Neuronal stem cell (in vitro differentiated cells): ENCODE measurements at regions not wholly inside any gene's neighbourhood (a gene's known extent, or its start where the extent isn't known, plus 50 kb on each side); places are given as distances from the start of the nearest gene placed in this dataset.

Experiments used
- DNase-seq: peaks from one replicate; pipeline ENCODE4 v3.0.0-alpha.2; 2013; ENCODE audit warnings: low spot score
- H2AFZ ChIP-seq: one replicate; pipeline ENCODE4 v1.6.1; 2013; ENCODE audit warnings: mild to moderate bottlenecking, low read length, inconsistent platforms
- H2AK5ac ChIP-seq: 2 replicates; pipeline ENCODE4 v1.6.1; 2013; ENCODE audit warnings: low read depth, mild to moderate bottlenecking, inconsistent platforms, low read length, moderate library complexity, mixed read lengths
- H2BK120ac ChIP-seq: 2 replicates; pipeline ENCODE4 v1.6.1; 2013; ENCODE audit warnings: low read depth, mild to moderate bottlenecking, inconsistent platforms, low read length, moderate library complexity, mixed read lengths
- H2BK12ac ChIP-seq: one replicate; pipeline ENCODE4 v1.6.1; 2013; ENCODE audit warnings: low read length, inconsistent platforms
- H2BK15ac ChIP-seq: 2 replicates; pipeline ENCODE4 v1.6.1; 2013; ENCODE audit warnings: mild to moderate bottlenecking, low read length, inconsistent platforms, mixed read lengths
- H2BK5ac ChIP-seq: one replicate; pipeline ENCODE4 v1.6.1; 2013; ENCODE audit warnings: inconsistent platforms, mild to moderate bottlenecking, low read length, moderate library complexity
- H3K14ac ChIP-seq: one replicate; pipeline ENCODE4 v1.6.1; 2013; ENCODE audit warnings: low read length, inconsistent platforms
- H3K18ac ChIP-seq: 2 replicates; pipeline ENCODE4 v1.6.1; 2013; ENCODE audit warnings: low read length, inconsistent platforms
- H3K23ac ChIP-seq: 2 replicates; pipeline ENCODE4 v1.6.1; 2013; ENCODE audit warnings: low read depth, mild to moderate bottlenecking, mixed read lengths, low read length, inconsistent platforms; ENCODE audit not compliant: poor library complexity
- H3K27ac ChIP-seq: replicated peaks from 3 replicates; pipeline ENCODE4 v1.5.1; 2013; ENCODE audit warnings: low read length, inconsistent platforms
- H3K27me3 ChIP-seq, 3 experiments: 2 replicates each; pipeline ENCODE4 v1.6.1; 2013; ENCODE audit warnings: low read length in 3 of 3, mild to moderate bottlenecking in 2 of 3, inconsistent platforms in 1 of 3, low read depth in 1 of 3, mixed read lengths in 1 of 3, moderate library complexity in 1 of 3; ENCODE audit not compliant: control insufficient read depth in 3 of 3, insufficient read depth in 3 of 3
- H3K36me3 ChIP-seq, 2 donors: replicated peaks in 1 of 2; 2 replicates each; pipeline ENCODE4 v1.6.1; 2013; ENCODE audit warnings: low read length in 2 of 2; ENCODE audit not compliant: control insufficient read depth in 2 of 2, insufficient read depth in 2 of 2
- H3K4ac ChIP-seq: 2 replicates; pipeline ENCODE4 v1.6.1; 2013; ENCODE audit warnings: inconsistent platforms, mild to moderate bottlenecking, low read length, moderate library complexity
- H3K4me1 ChIP-seq, 2 donors: 1 replicate in 1 of 2; 2 replicates in 1 of 2; pipeline ENCODE4 v1.6.1; 2013; ENCODE audit warnings: low read length in 2 of 2, low read depth in 1 of 2; ENCODE audit not compliant: control insufficient read depth in 2 of 2, insufficient read depth in 1 of 2
- H3K4me2 ChIP-seq: one replicate; pipeline ENCODE4 v1.6.1; 2013; ENCODE audit warnings: mild to moderate bottlenecking, low read length, inconsistent platforms; ENCODE audit not compliant: insufficient read depth, poor library complexity, severe bottlenecking
- H3K4me3 ChIP-seq, 2 donors: 2 replicates each; pipeline ENCODE4 v1.5.1; 2013; ENCODE audit warnings: low read length in 2 of 2, mild to moderate bottlenecking in 2 of 2, inconsistent platforms in 1 of 2, moderate library complexity in 1 of 2
- H3K79me1 ChIP-seq: one replicate; pipeline ENCODE4 v1.6.1; 2013; ENCODE audit warnings: low read depth, mild to moderate bottlenecking, inconsistent platforms, low read length, moderate library complexity
- H3K9ac ChIP-seq: one replicate; pipeline ENCODE4 v1.6.1; 2013; ENCODE audit warnings: mild to moderate bottlenecking, low read depth, low read length, inconsistent platforms; ENCODE audit not compliant: poor library complexity
- H3K9me3 ChIP-seq, 2 donors: replicated peaks in 1 of 2; 2 replicates each; pipeline versions ENCODE3 to v1.6.1; 2013; ENCODE audit warnings: low read length in 2 of 2, mild to moderate bottlenecking in 2 of 2, inconsistent platforms in 1 of 2, low read depth in 1 of 2, mixed read lengths in 1 of 2, moderate library complexity in 1 of 2; ENCODE audit not compliant: control insufficient read depth in 2 of 2, insufficient read depth in 1 of 2
- H4K8ac ChIP-seq: one replicate; pipeline ENCODE4 v1.6.1; 2013; ENCODE audit warnings: low read depth, mild to moderate bottlenecking, inconsistent platforms, low read length, moderate library complexity
- H4K91ac ChIP-seq: one replicate; pipeline ENCODE4 v1.6.1; 2013; ENCODE audit warnings: low read length, low read depth, mild to moderate bottlenecking, inconsistent platforms; ENCODE audit not compliant: poor library complexity
- WGBS, 2 donors: extraction: QIAGEN DNeasy Blood & Tissue Kit; methylation state at CpG; one replicate each; pipeline ENCODE4 v1.1.7; 2013; ENCODE audit warnings: missing lambda C conversion rate in 2 of 2, mixed read lengths in 1 of 2; ENCODE audit not compliant: insufficient read length in 2 of 2, insufficient replicate concordance in 1 of 2; ENCODE audit errors: extremely low coverage in 2 of 2; 5-methylcytosine and 5-hydroxymethylcytosine counted together

- Histone ChIP-seq H2BK5ac (no peak overlapping the region), H3K4me2 (no peak overlapping the region), H3K4me1 (peaks cover 7 to 11% of the 10 kb centered on the region in 2 donors), H3K23ac (no peak overlapping the region), H2BK12ac (no peak overlapping the region), H3K4me3 (no peak overlapping the region), H2AK5ac (no peak overlapping the region), H2BK120ac (no peak overlapping the region), H3K79me1 (no peaks in the 10 kb centered on the region), H3K27me3 (peaks cover 0 to 2% (median 0%) of the 10 kb centered on the region in 3 experiments), H3K9me3 (no peaks in the 10 kb centered on the region), H3K27ac (no peak overlapping the region), H4K91ac (no peak overlapping the region), H2BK15ac (no peak overlapping the region), H3K14ac (no peak overlapping the region), H3K4ac (no peak overlapping the region), H4K8ac (no peak overlapping the region), H3K36me3 (no peaks in the 10 kb centered on the region), H3K9ac (no peak overlapping the region), H3K18ac (no peak overlapping the region), H2AFZ (no peak overlapping the region)
- WGBS, 2 donors = no CpG with 5 or more reads among the region's 9 CpGs
- DNase-seq = no peak
Measured at GRCh38 chr2:15727396-15728244, 136.0 kb downstream of the DDX1 start.

GRCh38 chr2:15728245-15728938, 136.7 kb downstream of the DDX1 start:
- Histone ChIP-seq H3K79me1 (no peaks in the 10 kb centered on the region), H2BK12ac (no peak overlapping the region), H3K9ac (no peak overlapping the region), H3K27me3 (peaks cover 0 to 2% (median 0%) of the 10 kb centered on the region in 3 experiments), H3K4me2 (no peak overlapping the region), H2AFZ (peak overlapping the region; percentile 2), H3K18ac (no peak overlapping the region), H2AK5ac (no peak overlapping the region), H3K4ac (no peak overlapping the region), H3K27ac (no peak overlapping the region), H4K91ac (no peak overlapping the region), H4K8ac (no peak overlapping the region), H3K14ac (no peak overlapping the region), H3K23ac (no peak overlapping the region), H2BK5ac (no peak overlapping the region), H3K9me3 (no peaks in the 10 kb centered on the region), H3K4me1 (peaks cover 7 to 11% of the 10 kb centered on the region in 2 donors), H3K36me3 (no peaks in the 10 kb centered on the region), H2BK15ac (no peak overlapping the region), H2BK120ac (no peak overlapping the region), H3K4me3 (no peak overlapping the region)
- no CpG with 5 or more reads among the region's 9 CpGs for WGBS, 2 donors
- no peak for DNase-seq

GRCh38 chr2:15729001-15729400, 137.3 kb downstream of the DDX1 start:
- Histone ChIP-seq H3K23ac (no peak overlapping the region), H3K27ac (no peak overlapping the region), H2BK12ac (peak overlapping the region; percentile 25), H2BK5ac (no peak overlapping the region), H3K27me3 (peaks cover 0 to 2% (median 0%) of the 10 kb centered on the region in 3 experiments), H2BK120ac (no peak overlapping the region), H3K9ac (no peak overlapping the region), H3K4me1 (peaks cover 9 to 11% of the 10 kb centered on the region in 2 donors), H3K18ac (peak overlapping the region; percentile 30), H3K9me3 (no peaks in the 10 kb centered on the region), H4K91ac (no peak overlapping the region), H3K4me2 (no peak overlapping the region), H3K79me1 (no peaks in the 10 kb centered on the region), H4K8ac (no peak overlapping the region), H2AK5ac (no peak overlapping the region), H3K36me3 (no peaks in the 10 kb centered on the region), H3K4ac (no peak overlapping the region), H2BK15ac (no peak overlapping the region), H2AFZ (no peak overlapping the region), H3K4me3 (no peak overlapping the region), H3K14ac (no peak overlapping the region)
- DNase-seq = no peak
- WGBS, 2 donors = no CpG with 5 or more reads among the region's 7 CpGs
